Natural killer cell treated with Interleukin-12 subunit alpha and Interleukin-12 subunit beta and Interleukin-15 and Interleukin-18, amount 100 ng/mL, for 72 hours (primary cell): ENCODE measurements at regions not wholly inside any gene's neighbourhood (a gene's known extent, or its start where the extent isn't known, plus 50 kb on each side); places are given as distances from the start of the nearest gene placed in this dataset.
A peak's percentile ranks its signal among the peaks of the same experiment; 100 is the strongest.

Experiments used
- ATAC-seq, 2 donors: fragments of 150-1000 bp; cut with Tn5 transposase in 1 of 2; sonication (Bioruptor Pico), chemical (Tn5 transposase) in 1 of 2; 2 replicates each; pipeline ENCODE4 v1.10.0; 2021
- DNase-seq: peaks from one replicate; pipeline ENCODE4 v3.0.0; 2022; ENCODE audit warnings: low spot score
- H3K27ac Mint-ChIP-seq, 2 donors: 1 replicate in 1 of 2; 2 replicates in 1 of 2; pipeline ENCODE4 v1.8.0; 2022; ENCODE audit warnings: mixed read lengths in 2 of 2, mild to moderate bottlenecking in 1 of 2, moderate library complexity in 1 of 2
- H3K27me3 Mint-ChIP-seq, 2 donors: 1 replicate in 1 of 2; 2 replicates in 1 of 2; pipeline ENCODE4 v1.8.0; 2022; ENCODE audit warnings: mixed read lengths in 2 of 2
- H3K36me3 Mint-ChIP-seq: one replicate; pipeline ENCODE4 v1.8.0; 2022; ENCODE audit warnings: mixed read lengths
- H3K4me1 Mint-ChIP-seq, 2 donors: 1 replicate in 1 of 2; 2 replicates in 1 of 2; pipeline ENCODE4 v1.8.0; 2022; ENCODE audit warnings: low read depth in 2 of 2, mixed read lengths in 2 of 2, mild to moderate bottlenecking in 1 of 2
- H3K4me3 Mint-ChIP-seq: one replicate; pipeline ENCODE4 v1.8.0; 2022; ENCODE audit warnings: mixed read lengths
- H3K9me3 Mint-ChIP-seq: 2 replicates; pipeline ENCODE4 v1.8.0; 2022; ENCODE audit warnings: mixed read lengths

DNA sequence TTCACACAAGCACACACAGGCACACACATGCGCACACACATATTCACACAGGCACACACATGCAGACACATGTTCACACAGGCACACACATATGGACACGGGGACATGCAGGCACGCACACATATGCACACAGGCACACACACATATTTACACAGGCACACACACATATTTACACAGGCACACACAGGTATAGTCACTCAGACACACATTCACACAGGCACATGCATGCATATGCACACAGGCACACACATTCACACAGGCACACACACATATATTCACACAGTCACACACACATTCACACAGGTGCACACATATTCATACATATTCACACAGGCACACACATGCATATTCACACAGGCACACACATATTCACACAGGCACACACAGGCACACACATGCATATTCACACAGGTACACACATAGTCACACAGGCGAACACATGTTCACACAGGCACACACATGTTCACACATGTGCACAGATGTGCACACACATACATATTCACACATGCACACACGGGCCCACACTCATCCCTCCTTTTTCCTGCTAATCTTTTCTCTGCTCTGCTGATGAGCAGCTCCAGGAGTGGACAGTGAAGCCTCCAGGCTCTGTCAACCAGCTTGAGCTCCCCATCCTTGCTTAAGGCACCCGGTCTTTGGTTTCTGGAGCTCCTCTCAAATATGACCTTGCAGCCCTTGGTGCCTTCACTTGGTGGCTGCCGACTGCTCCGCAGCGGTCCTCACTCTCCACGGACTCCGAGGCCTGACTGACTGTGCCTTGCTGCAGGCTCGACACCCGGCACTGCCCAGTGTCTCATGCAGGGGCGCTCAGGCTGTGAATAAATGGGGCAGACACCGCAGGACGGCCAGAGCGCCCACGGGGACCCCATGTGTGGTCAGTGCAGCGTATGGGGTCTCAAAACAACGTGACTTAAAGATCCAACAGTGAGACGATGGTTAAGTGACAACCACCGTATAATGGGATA, 581.2 kb upstream of the MGMT start:
- Mint-ChIP-seq H3K9me3 (no peaks in the 10 kb centered on the region), H3K4me1 (no peaks in the 10 kb centered on the region), H3K36me3 (no peaks in the 10 kb centered on the region), H3K27me3 (peaks cover 7 to 9% of the 10 kb centered on the region in 2 donors), H3K27ac (no peak overlapping the region), H3K4me3 (no peak overlapping the region)
- ATAC-seq (peak in 1 of 2 donors; percentile 21), DNase-seq (no peak)

GRCh38 chr10:128887856-128888255, 579.2 kb upstream of the MGMT start:
- H3K9me3 Mint-ChIP-seq, result no peaks in the 10 kb centered on the region
- no peak overlapping the region for H3K4me3 Mint-ChIP-seq
- no peak overlapping the region for H3K27ac Mint-ChIP-seq
- no peak for ATAC-seq
- H3K36me3 Mint-ChIP-seq, result no peaks in the 10 kb centered on the region
- peaks cover 0 to 20% of the 10 kb centered on the region in 2 donors for H3K27me3 Mint-ChIP-seq
- H3K4me1 Mint-ChIP-seq, result no peaks in the 10 kb centered on the region
- DNase-seq, result no peak

GRCh38 chr10:128892005-128892404, 575.0 kb upstream of the MGMT start:
- H3K4me3 Mint-ChIP-seq, result no peak overlapping the region
- H3K27ac Mint-ChIP-seq, result no peak overlapping the region
- no peak for DNase-seq

DNA sequence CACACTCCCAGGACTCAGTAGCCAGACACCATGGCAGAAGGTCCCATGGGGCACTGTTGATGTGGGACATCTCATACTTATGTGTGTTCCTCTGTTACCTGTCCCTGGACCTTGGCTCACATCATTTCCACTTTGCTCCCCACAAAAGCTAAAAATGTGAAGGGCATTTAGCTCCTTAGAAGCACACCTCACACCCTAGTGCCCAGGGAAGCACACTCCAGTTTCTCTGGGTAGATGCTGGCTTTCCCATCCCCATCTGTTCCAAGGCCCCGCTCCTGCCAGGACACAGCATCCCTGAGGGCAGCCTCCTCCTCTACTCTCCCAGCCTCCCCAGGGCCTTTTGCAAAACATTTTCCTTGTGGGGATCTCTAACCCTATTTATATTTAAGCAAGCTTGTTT, 572.4 kb upstream of the MGMT start:
- no peaks in the 10 kb centered on the region for H3K4me1 Mint-ChIP-seq
- H3K36me3 Mint-ChIP-seq, result no peaks in the 10 kb centered on the region
- no peak overlapping the region for H3K27ac Mint-ChIP-seq
- DNase-seq (no peak), ATAC-seq (no peak)
- H3K27me3 Mint-ChIP-seq, result peaks cover 3 to 27% of the 10 kb centered on the region in 2 donors
- no peak overlapping the region for H3K4me3 Mint-ChIP-seq
- no peaks in the 10 kb centered on the region for H3K9me3 Mint-ChIP-seq

More at GRCh38 chr10:128892005-128892404, 575.0 kb upstream of the MGMT start:
- H3K9me3 Mint-ChIP-seq, result no peaks in the 10 kb centered on the region
- peak in 1 of 2 donors; percentile 36 for ATAC-seq
- peaks cover 1 to 35% of the 10 kb centered on the region in 2 donors for H3K27me3 Mint-ChIP-seq
- no peaks in the 10 kb centered on the region for H3K36me3 Mint-ChIP-seq
- no peaks in the 10 kb centered on the region for H3K4me1 Mint-ChIP-seq

GRCh38 chr10:128895473-128895872, 571.6 kb upstream of the MGMT start:
- no peaks in the 10 kb centered on the region for H3K9me3 Mint-ChIP-seq
- H3K4me1 Mint-ChIP-seq, result no peaks in the 10 kb centered on the region
- DNase-seq (no peak), ATAC-seq (no peak)
- no peak overlapping the region for H3K4me3 Mint-ChIP-seq
- no peak overlapping the region for H3K27ac Mint-ChIP-seq
- peaks cover 3 to 27% of the 10 kb centered on the region in 2 donors for H3K27me3 Mint-ChIP-seq
- no peaks in the 10 kb centered on the region for H3K36me3 Mint-ChIP-seq

DNA sequence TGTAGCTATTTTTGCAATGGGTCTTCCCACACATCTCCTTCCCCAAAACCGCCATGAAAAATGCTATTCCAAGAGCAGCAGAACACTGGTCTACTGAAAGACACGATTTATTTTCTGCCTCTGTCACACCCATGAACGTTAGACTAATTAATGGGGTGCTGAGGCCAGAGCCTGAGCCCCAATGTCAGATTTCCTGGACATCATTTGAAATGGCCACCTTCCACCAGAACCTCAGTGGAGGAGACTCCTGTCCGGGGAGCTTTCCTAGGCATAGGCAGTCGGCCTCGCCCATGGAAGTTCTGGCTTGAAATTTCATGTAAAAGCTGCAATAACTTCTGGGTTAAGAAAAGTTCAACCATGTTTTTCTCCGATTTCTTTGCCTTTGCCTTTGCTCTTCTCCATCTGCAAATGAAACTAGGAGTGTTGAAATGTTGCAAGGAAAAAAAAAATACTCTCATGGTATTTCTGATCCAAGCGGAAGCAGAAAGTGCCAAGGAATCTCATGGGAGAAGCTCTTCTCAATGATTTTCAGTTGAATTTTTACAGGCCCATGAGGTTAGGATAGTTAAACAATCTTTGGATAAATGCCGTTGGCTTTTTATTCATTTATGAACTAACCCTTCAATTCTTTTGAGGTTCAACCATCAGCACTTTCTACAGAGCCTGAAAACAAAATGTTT, 570.8 kb upstream of the MGMT start:
- no peak for ATAC-seq
- peaks cover 3 to 26% of the 10 kb centered on the region in 2 donors for H3K27me3 Mint-ChIP-seq
- H3K27ac Mint-ChIP-seq, result no peak overlapping the region
- H3K4me3 Mint-ChIP-seq, result no peak overlapping the region
- no peaks in the 10 kb centered on the region for H3K4me1 Mint-ChIP-seq
- no peak for DNase-seq
- H3K9me3 Mint-ChIP-seq, result no peaks in the 10 kb centered on the region
- H3K36me3 Mint-ChIP-seq, result no peaks in the 10 kb centered on the region

DNA sequence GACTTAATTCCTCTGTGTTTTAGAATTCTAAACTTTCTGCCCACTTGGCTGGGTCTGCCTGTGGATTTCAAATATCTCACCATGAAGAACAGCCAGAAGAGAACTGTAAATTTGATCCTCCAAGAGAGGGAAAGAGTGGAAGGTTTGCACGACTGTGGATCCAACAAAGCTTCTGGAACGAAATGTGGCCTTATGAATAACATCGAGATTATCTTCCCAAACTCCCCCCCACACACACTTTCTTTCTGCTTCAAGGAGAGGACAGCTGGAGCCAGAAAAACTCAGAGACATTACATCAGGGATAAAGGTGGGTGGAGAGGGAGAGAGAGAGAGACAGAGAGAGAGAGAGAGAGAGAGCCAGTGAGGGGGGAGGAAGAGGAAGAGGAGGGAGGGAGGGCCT, 570.1 kb upstream of the MGMT start:
- ATAC-seq (no peak), DNase-seq (no peak)
- Mint-ChIP-seq H3K4me1 (no peaks in the 10 kb centered on the region), H3K27ac (no peak overlapping the region), H3K4me3 (no peak overlapping the region), H3K36me3 (no peaks in the 10 kb centered on the region), H3K27me3 (peaks cover 3 to 19% of the 10 kb centered on the region in 2 donors), H3K9me3 (no peaks in the 10 kb centered on the region)

GRCh38 chr10:128897401-128898129, 569.5 kb upstream of the MGMT start:
- DNase-seq (no peak), ATAC-seq (no peak)
- Mint-ChIP-seq H3K27ac (no peak overlapping the region), H3K36me3 (no peaks in the 10 kb centered on the region), H3K27me3 (peaks cover 3 to 18% of the 10 kb centered on the region in 2 donors), H3K4me1 (no peaks in the 10 kb centered on the region), H3K4me3 (no peak overlapping the region), H3K9me3 (no peaks in the 10 kb centered on the region)

- ATAC-seq, result peak in 1 of 2 donors; percentile 6
- DNase-seq, result no peak
- Mint-ChIP-seq H3K4me1 (no peaks in the 10 kb centered on the region), H3K36me3 (no peaks in the 10 kb centered on the region), H3K4me3 (no peak overlapping the region), H3K27me3 (peaks cover 3 to 26% of the 10 kb centered on the region in 2 donors), H3K27ac (no peak overlapping the region), H3K9me3 (no peaks in the 10 kb centered on the region)
Observed at GRCh38 chr10:128898133-128898915, 568.7 kb upstream of the MGMT start.

GRCh38 chr10:128898916-128899195, 568.2 kb upstream of the MGMT start:
- no peaks in the 10 kb centered on the region for H3K36me3 Mint-ChIP-seq
- no peak overlapping the region for H3K27ac Mint-ChIP-seq
- H3K4me3 Mint-ChIP-seq, result no peak overlapping the region
- ATAC-seq, result no peak
- DNase-seq, result no peak
- H3K4me1 Mint-ChIP-seq, result no peaks in the 10 kb centered on the region
- peaks cover 3 to 31% of the 10 kb centered on the region in 2 donors for H3K27me3 Mint-ChIP-seq
- no peaks in the 10 kb centered on the region for H3K9me3 Mint-ChIP-seq

- DNase-seq (no peak), ATAC-seq (no peak)
- Mint-ChIP-seq H3K9me3 (no peaks in the 10 kb centered on the region), H3K27me3 (peaks cover 3 to 33% of the 10 kb centered on the region in 2 donors), H3K4me1 (no peaks in the 10 kb centered on the region), H3K27ac (no peak overlapping the region), H3K4me3 (no peak overlapping the region), H3K36me3 (no peaks in the 10 kb centered on the region)
Observed at GRCh38 chr10:128900456-128900855, 566.6 kb upstream of the MGMT start.

DNA sequence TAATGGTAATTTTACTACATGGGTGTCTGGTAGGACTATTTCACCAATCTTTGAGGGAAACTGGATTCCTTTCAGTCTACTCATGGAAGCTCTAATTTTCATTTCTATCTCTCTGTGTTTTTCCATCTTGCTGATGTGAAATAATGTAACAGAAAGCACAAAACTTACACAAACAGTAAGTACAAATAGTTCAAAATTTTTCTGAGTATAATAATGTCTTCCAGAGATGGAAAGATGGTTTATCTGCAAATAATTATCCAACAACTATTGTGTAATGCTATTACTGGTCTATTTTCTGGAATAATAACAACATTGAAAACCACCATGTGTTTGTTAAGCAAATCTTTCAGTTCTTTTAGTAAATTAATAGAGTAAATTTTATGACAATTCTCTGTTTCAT, 565.8 kb upstream of the MGMT start:
- no peak for ATAC-seq
- no peaks in the 10 kb centered on the region for H3K4me1 Mint-ChIP-seq
- peaks cover 3 to 26% of the 10 kb centered on the region in 2 donors for H3K27me3 Mint-ChIP-seq
- no peak overlapping the region for H3K4me3 Mint-ChIP-seq
- no peak overlapping the region for H3K27ac Mint-ChIP-seq
- no peaks in the 10 kb centered on the region for H3K9me3 Mint-ChIP-seq
- no peak for DNase-seq
- no peaks in the 10 kb centered on the region for H3K36me3 Mint-ChIP-seq

DNA sequence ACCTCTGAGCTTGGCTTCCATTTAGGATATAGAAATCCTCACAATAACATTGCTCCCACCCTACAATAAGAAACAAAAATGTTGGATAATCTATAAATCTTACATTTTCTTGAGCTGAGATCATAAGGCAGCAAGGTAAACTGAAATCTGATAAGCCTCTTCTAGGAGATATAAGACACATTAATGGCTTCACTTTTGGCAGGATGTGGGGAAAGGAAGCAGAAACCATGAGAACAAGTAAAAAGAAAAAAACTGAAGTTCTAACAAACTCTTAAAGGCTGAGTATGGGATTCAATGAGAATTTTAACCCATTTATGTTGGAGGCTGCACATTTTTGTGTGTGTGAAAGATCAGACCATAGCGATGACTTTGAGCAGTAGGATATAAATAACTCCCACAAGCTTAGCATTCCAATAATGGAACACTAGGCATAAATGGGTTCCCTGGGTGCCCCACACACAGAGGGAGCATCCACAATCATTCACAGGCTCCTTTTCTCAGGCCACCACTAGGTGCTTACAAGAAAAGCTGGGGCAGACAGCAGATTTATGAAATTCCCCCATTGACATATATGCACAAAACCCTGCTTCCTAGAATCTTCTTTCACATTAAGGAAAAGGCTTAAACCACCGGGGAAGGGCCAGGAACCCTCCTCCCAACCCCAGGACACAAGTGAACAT, 564.9 kb upstream of the MGMT start:
- Mint-ChIP-seq H3K27me3 (peaks cover under 1 to 17% of the 10 kb centered on the region in 2 donors), H3K9me3 (no peaks in the 10 kb centered on the region), H3K4me3 (no peak overlapping the region), H3K4me1 (no peaks in the 10 kb centered on the region), H3K36me3 (no peaks in the 10 kb centered on the region), H3K27ac (no peak overlapping the region)
- DNase-seq (no peak), ATAC-seq (no peak)
